ENCODE measurements at regions not wholly inside any gene's neighbourhood (a gene's known extent, or its start where the extent isn't known, plus 50 kb on each side); places are given as distances from the start of the nearest gene placed in this dataset.
A peak's percentile ranks its signal among the peaks of the same experiment; 100 is the strongest.

DNA sequence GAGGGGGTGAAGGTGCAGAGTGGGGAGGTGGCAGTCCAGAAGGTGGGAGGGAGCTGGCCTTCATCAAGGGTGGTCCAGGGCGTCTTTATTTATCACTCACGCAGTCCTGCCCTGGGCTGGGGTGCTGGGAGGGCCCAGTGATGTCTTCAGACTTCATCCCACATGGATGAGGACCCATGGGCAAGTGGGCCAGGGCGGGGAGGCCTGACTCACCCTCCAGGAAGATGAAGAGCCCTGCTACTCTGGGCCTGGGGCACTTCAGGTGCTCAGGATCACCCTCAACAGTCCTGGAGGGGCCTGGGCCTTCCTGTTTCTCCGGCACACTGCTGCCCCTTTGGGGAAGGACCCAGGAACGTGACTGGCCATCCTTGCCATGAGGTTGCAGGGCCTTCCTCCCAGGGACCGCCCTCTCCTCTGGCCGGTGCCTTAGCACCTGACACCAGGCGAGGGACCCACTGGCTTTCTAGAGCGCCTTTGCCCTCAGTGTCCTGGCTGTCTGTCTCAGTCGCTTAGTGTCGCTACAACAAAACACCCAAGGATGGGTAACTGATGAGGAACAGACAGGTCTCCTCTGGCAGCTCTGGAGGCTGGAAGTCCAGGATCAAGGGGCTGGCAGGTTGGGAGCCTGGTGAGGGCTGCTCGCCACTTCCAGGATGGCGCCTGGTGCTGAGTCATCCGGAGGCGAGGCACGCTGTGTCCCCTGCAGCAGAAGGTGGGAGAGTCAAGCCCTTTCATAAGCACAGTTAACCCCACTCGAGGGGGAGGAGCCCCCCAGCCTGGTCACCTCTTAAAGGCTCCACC lies 57.8 kb upstream of the HS6ST1 start:
- DNase-seq (ENCODE audit: extremely low spot score) = no peak
- Histone ChIP-seq H3K36me3 (ENCODE audit: insufficient read depth) (no peaks in the 10 kb centered on the region), H3K27ac (ENCODE audit: low read depth) (no peak overlapping the region), H3K4me1 (ENCODE audit: insufficient read depth) (peaks cover 4% of the 10 kb centered on the region), H3K4me3 (ENCODE audit: low read depth, low read length) (no peak overlapping the region)
- WGBS = 88% methylated on average over 17 of the region's 17 CpGs

DNA sequence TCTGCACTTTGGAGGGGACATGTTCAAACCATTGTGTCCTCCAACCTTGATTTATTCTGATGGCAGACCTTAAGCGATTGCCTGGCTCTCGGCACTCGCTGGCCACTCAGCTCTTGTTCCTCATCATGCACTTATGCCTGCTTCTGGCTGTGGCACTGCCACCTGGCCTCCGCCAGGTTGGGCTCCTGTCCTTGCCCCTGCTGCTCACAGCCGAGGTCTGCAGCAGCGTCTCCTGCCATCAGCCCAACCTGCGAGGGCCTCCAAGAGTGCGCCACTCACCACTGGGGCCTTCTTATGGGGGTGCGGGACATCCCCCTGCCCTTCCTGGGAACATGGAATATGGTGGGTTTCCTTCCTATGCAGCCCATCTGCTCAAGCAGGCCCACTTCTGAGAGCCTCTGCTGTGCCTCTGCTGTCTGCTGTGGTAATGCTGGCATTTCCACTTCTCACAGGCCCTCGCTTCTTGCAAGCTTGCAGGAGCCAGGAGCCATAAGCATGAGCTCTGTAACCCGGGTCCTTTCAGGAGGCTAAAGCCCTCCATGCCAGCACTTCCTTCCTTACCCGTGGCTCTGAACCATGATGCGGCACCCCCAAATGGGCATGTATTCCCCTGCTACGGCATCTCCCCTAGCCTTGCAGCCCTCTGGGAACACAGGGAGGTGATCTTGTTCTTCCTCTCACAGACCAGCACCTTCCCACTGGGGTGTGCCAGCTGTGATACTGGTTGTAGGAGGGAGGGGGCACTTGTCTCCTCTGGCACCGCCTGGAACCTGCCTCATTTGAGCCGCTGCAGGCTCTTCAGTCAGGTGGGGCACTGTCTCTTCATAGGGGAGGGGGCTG lies 58.6 kb upstream of the HS6ST1 start:
- 96% methylated on average over 16 of the region's 16 CpGs for WGBS
- Histone ChIP-seq H3K4me3 (ENCODE audit: low read depth, low read length) (no peak overlapping the region), H3K4me1 (ENCODE audit: insufficient read depth) (peaks cover 4% of the 10 kb centered on the region), H3K27ac (ENCODE audit: low read depth) (no peak overlapping the region), H3K36me3 (ENCODE audit: insufficient read depth) (no peaks in the 10 kb centered on the region)
- DNase-seq (ENCODE audit: extremely low spot score) = no peak

DNA sequence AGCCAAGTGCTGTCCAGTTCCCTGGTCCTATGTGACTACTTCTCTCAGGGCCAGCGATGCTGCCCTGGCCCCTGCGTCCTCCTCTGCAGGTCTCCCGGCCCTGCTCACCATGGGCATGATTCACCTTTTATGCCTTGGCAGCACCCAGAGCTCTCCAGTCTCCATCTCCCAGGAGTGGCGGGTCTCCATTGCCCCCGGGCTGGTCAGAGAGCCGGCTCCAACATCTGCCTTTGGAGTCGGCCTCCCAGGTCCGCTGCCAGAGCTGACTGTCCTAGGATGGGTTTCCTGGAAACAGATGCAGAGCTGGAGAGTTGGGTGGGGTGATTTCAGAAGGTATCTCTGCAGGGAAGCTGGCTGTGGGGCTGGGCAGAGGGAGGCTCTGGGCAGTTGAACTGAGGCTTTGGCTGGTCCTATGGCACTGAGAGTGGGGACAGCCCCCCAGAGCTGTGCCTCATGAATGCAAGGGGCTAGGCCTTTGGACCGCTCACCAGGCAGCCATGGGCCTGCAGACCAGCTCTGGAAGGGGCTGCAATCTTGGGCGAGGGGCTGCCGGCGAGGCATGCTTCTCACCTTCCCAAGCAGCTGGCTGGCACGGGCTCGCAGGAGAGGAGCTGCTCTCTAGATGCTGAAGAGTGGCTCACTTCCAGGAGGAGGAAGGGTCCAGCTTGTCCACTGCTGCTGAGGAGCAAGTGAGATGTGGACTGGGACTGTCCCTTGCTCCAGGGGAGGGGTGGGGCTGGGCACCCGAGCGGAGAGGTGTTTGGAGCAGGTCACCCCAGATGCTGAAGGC lies 59.8 kb upstream of the HS6ST1 start:
- no peak overlapping the region for H3K4me3 ChIP-seq (ENCODE audit: low read depth, low read length)
- H3K27ac ChIP-seq (ENCODE audit: low read depth) = no peak overlapping the region
- WGBS = 87% methylated on average over 16 of the region's 16 CpGs
- DNase-seq (ENCODE audit: extremely low spot score) = no peak
- H3K36me3 ChIP-seq (ENCODE audit: insufficient read depth) = no peaks in the 10 kb centered on the region
- H3K4me1 ChIP-seq (ENCODE audit: insufficient read depth) = peaks cover 4% of the 10 kb centered on the region

DNA sequence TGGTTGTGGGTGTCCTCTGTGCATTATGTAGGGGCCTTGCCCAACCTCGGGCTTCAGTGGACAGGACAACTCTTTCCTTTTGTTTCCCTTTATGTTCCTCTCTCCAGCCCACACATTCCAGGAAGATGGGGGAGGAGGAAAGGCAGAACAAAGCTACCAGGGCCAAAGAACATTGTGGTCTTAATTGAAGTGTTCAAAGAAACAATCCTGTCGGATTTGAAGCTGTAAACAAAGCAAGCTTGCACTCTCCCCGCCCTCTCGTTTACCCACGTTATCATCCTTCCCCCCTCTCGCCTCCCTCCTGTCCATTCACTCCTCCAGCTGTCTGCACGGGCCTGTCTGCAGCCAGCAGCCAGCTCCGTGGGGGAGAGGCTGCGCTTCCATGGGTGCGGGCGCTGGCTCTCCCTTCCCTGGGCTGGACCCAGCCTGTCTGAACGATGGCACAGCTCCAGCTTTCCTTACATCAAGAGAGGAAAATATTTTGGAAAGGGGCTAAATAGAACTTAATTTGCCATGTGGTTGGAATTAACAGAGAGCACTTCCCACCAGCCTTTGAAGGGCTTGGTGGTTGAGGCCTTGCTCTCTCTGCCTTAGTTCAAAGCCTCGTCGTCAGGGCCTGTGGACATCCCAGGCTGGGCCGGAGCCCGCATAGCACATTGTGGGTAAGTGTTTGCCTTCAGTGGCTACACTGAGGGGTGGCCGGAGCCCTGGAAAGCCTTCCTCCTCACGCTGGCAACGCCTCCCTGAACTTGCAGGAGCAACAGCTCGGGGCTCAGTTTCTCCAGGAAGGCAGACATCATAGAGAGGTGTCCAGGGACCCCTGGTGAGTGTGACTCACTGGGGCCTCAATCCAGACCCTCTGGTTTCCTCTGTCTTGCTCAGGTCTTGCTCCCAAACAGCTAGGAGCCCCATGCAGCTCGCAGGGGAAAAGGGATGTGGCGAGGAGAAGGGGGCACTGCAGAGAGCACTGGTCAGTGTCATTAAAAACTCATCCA lies 60.6 kb upstream of the HS6ST1 start:
- peak; percentile 82 for DNase-seq (ENCODE audit: extremely low spot score)
- Histone ChIP-seq H3K4me1 (ENCODE audit: insufficient read depth) (peaks cover 2% of the 10 kb centered on the region), H3K27ac (ENCODE audit: low read depth) (no peak overlapping the region), H3K36me3 (ENCODE audit: insufficient read depth) (no peaks in the 10 kb centered on the region), H3K4me3 (ENCODE audit: low read depth, low read length) (no peak overlapping the region)
- 39% methylated on average over 22 of the region's 22 CpGs for WGBS

DNA sequence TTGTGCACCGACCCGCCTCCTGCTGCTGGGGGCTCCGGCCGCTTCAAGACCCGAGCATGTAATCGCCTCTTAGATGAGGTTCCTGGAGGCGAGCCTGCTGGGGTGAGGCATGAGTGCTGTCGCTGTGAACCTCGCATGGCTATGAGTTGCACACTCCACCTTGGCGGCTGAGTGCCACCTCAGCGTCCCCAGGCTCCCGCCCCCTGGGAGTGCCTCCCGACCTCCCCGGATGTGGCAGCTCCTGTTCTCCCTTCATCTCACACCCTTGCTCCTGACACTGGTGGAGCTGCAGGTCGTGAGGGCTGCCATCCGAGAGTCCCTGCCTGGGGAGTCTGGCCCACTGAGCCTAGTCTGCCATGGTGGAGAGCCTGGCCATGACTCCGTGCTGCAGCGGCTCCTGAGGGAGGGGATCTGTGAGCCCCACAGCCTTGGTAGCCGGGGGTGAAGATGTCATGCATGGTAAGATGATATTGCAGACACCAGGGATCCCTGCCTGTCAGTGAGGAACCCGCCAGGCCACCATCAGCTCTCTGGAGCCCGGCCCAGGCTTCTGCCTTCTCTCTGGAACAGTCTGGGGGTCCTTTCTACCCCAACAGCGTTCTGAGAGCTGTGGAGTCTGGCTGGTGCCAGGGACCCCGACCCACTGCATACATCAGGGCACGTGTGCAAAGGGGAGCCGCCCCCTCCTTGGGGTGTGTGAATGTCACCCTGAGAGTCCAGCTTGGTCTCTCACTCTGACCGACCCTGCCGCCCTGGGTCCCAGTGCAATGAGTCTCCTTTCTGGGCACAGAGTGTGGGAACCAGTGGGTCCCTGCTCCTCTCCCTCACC lies 61.6 kb upstream of the HS6ST1 start:
- no peak for DNase-seq (ENCODE audit: extremely low spot score)
- H3K27ac ChIP-seq (ENCODE audit: low read depth) = no peak overlapping the region
- no peak overlapping the region for H3K4me3 ChIP-seq (ENCODE audit: low read depth, low read length)
- 93% methylated on average over 27 of the region's 27 CpGs for WGBS
- H3K36me3 ChIP-seq (ENCODE audit: insufficient read depth) = no peaks in the 10 kb centered on the region
- no peaks in the 10 kb centered on the region for H3K4me1 ChIP-seq (ENCODE audit: insufficient read depth)

DNA sequence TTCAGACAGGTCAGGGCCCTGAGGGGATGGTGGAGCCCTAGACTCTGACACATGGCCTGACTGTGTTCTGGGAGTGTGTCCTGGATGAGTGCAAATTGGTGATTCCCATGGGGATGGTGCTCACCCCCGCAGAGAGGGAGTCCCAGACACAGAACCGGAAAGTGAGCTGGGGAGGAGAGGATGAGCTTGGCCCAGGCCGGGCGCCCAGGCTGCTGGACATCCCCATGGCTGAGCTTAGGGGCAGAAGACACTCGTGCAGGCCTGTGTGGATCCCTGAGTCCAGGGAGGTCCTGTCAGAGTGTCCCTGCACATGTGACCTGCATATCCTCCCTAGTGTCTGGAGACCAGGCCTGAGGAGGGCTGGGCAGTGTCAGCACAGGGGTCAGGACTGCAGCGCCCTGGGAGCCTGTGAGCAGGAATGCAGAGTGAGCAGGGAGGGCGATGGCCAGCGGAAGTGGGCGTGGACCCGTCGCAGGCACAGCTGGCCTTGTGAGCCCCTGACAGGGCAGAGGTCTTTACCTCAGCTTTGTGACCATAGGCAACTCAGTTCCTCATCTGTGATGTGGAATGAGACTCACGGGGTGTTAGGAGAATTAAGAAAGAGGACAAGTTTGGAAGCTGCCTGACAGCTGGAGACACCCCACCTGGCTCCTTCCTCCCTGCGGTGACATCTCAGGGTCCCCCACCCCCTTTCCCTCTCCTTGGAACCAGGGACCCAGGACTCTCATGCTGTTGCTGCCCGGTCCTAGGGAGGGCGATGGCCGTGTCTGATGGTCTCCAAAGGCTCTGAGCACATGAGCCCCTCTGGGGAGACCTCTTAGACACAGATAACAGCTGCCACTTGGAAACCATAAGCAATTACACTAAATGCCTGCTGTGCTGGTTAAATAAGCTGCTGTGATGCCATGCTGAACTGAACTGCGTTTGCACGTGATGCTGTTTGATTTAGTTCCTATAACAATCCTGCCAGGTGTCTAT lies 62.6 kb upstream of the HS6ST1 start:
- DNase-seq (ENCODE audit: extremely low spot score) = no peak
- H3K4me1 ChIP-seq (ENCODE audit: insufficient read depth) = no peaks in the 10 kb centered on the region
- WGBS = 76% methylated on average over 18 of the region's 18 CpGs

DNA sequence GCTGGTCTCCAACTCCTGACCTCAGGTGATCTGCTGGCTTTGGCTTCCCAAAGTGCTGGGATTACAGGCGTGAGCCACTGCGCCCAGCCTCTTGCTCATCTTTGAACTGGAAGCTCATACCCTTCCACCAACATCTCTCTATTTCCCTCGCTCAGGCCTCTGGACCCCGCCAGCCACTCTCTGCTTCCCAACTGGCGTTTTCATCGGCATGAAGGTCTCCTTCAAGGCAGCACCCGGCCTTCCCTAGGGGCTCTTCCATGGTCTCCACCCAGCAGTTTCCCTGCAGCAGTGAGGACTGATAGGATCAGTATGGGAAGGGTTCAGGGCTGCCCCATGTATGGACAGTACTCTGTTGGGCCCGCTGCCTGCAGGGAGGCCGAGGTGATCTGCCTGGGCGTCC lies 65.8 kb upstream of the HS6ST1 start:
- Histone ChIP-seq H3K27ac (ENCODE audit: low read depth) (no peak overlapping the region), H3K4me1 (ENCODE audit: insufficient read depth) (no peaks in the 10 kb centered on the region), H3K36me3 (ENCODE audit: insufficient read depth) (no peaks in the 10 kb centered on the region), H3K4me3 (ENCODE audit: low read depth, low read length) (no peak overlapping the region)
- no peak for DNase-seq (ENCODE audit: extremely low spot score)
- 96% methylated on average over 10 of the region's 10 CpGs for WGBS

More for the DNA sequence above, 62.6 kb upstream of the HS6ST1 start:
- Histone ChIP-seq H3K36me3 (ENCODE audit: insufficient read depth) (no peaks in the 10 kb centered on the region), H3K27ac (ENCODE audit: low read depth) (no peak overlapping the region), H3K4me3 (ENCODE audit: low read depth, low read length) (no peak overlapping the region)

DNA sequence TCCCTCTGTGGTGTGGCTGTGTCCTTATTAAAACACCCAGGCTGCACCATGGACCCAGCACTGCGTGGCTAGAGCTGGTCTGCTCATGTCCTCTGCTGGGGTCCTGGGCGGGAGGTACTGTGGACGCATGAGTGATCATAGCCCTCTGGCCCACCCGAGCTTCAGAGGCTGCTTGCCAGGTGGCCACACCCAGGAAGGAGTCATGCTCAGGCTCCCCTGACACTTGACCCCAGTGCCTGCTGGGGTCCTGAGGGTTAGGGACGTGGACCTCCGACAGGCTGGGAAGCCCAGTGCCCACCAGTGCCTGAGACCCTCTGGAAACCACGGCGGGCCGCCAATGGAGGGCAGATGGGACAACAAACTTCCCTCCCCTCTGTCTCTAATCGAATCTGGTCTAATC lies 66.3 kb upstream of the HS6ST1 start:
- H3K36me3 ChIP-seq (ENCODE audit: insufficient read depth) = no peaks in the 10 kb centered on the region
- H3K4me1 ChIP-seq (ENCODE audit: insufficient read depth) = no peaks in the 10 kb centered on the region
- 92% methylated on average over 10 of the region's 10 CpGs for WGBS
- DNase-seq (ENCODE audit: extremely low spot score) = no peak
- H3K4me3 ChIP-seq (ENCODE audit: low read depth, low read length) = no peak overlapping the region
- no peak overlapping the region for H3K27ac ChIP-seq (ENCODE audit: low read depth)

DNA sequence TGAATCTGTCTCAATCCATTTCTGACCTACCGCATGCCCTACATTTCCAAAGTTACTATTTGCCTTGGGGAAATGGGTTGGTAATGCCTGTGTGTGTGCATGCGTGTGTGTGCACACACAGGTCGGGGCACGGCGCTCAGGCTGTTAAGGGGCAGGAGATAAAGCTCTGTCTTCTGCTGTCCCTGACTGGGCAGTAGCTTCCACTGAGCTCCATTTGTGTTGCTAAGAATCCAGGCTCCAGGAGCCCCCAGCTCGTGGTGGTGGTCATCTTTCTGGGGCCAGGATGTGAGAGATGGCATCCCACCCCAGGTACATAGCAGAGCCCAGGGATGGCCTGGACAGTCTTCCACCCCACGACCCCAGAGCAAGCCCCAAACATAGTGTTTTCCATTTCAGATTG lies 66.7 kb upstream of the HS6ST1 start:
- H3K36me3 ChIP-seq (ENCODE audit: insufficient read depth) = no peaks in the 10 kb centered on the region
- 94% methylated on average over 7 of the region's 7 CpGs for WGBS
- no peak for DNase-seq (ENCODE audit: extremely low spot score)
- H3K27ac ChIP-seq (ENCODE audit: low read depth) = no peak overlapping the region
- H3K4me3 ChIP-seq (ENCODE audit: low read depth, low read length) = no peak overlapping the region
- H3K4me1 ChIP-seq (ENCODE audit: insufficient read depth) = no peaks in the 10 kb centered on the region

DNA sequence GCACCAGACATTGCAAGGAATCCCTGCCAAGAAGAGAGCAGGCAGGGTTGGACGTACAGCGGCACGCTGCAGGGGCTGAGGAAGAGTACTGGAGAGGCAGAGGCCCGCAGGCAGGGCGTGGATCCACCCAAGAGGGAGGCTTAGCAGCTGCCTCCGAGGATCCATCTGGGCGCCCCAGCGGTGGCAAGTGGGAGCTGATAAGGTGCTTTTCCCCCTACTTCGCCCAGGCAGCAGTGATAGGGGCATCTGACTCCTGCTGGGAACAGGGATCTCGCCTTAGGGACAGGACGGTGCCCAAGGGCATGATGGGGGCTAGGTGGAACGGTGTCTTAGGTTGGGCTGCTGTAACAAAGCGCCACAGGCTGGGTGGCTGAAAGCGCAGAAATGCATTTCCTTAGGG lies 67.4 kb upstream of the HS6ST1 start:
- Histone ChIP-seq H3K27ac (ENCODE audit: low read depth) (no peak overlapping the region), H3K4me1 (ENCODE audit: insufficient read depth) (no peaks in the 10 kb centered on the region), H3K36me3 (ENCODE audit: insufficient read depth) (no peaks in the 10 kb centered on the region), H3K4me3 (ENCODE audit: low read depth, low read length) (no peak overlapping the region)
- WGBS = 95% methylated on average over 14 of the region's 14 CpGs
- DNase-seq (ENCODE audit: extremely low spot score) = no peak

DNA sequence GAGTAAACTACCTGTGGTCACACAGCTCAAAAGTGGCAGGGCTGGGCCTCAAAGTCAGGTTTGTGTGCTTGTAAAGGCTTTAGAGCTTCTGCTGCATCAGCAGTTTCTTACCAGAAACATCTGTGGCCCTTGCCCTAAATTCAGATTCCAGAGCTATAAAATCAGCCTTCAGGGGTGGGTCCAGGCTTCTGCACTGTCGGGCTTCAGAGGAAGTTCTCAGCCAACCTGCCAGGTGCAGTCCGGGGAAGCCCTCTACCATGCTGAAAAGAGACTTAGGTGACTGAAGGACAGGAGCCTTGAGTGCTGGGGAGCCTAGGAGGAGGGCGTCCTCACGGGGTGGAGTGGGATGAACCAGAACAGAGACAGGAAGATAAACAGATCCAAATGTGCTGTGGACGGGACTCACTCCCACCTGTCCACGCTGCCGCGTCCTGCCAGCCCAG lies 69.9 kb upstream of the HS6ST1 start:
- no peak overlapping the region for H3K27ac ChIP-seq (ENCODE audit: low read depth)
- no peak for DNase-seq (ENCODE audit: extremely low spot score)
- H3K4me3 ChIP-seq (ENCODE audit: low read depth, low read length) = no peak overlapping the region
- H3K36me3 ChIP-seq (ENCODE audit: insufficient read depth) = no peaks in the 10 kb centered on the region
- WGBS = 85% methylated on average over 8 of the region's 8 CpGs
- H3K4me1 ChIP-seq (ENCODE audit: insufficient read depth) = no peaks in the 10 kb centered on the region

Measured in urinary bladder (tissue), 3 donors.